GM23248 (cell line): ENCODE measurements at regions not wholly inside any gene's neighbourhood (a gene's known extent, or its start where the extent isn't known, plus 50 kb on each side); places are given as distances from the start of the nearest gene placed in this dataset.

Experiments
- DNase-seq: peaks from one replicate; pipeline ENCODE4 v3.0.0-alpha.2; 2015
- H2AFZ ChIP-seq: fragments of 200-600 bp; sonication (generic); 2 replicates; pipeline ENCODE4 v1.6.1; 2016; ENCODE audit warnings: antibody characterized with exemption
- H3F3A ChIP-seq: fragments of 200-600 bp; sonication (generic); 2 replicates; pipeline ENCODE4 v1.6.1; 2016; ENCODE audit warnings: mild to moderate bottlenecking, antibody characterized with exemption, mixed run types; ENCODE audit not compliant: insufficient read depth
- H3K27ac ChIP-seq: fragments of 200-600 bp; sonication (generic); 2 replicates; pipeline ENCODE4 v1.5.1; 2016; ENCODE audit warnings: mild to moderate bottlenecking
- H3K27me3 ChIP-seq: fragments of 200-600 bp; sonication (generic); replicated peaks from 2 replicates; pipeline ENCODE4 v1.6.1; 2016; ENCODE audit warnings: mild to moderate bottlenecking; ENCODE audit not compliant: insufficient read depth
- H3K36me3 ChIP-seq: fragments of 200-600 bp; sonication (generic); 2 replicates; pipeline ENCODE4 v1.6.1; 2016; ENCODE audit warnings: low read depth, mild to moderate bottlenecking
- H3K4me1 ChIP-seq: fragments of 200-600 bp; sonication (generic); 2 replicates; pipeline ENCODE4 v1.6.1; 2016; ENCODE audit warnings: mild to moderate bottlenecking; ENCODE audit not compliant: insufficient read depth
- H3K4me2 ChIP-seq: fragments of 200-600 bp; sonication (generic); one replicate; pipeline ENCODE4 v1.6.1; 2016; ENCODE audit warnings: mild to moderate bottlenecking; ENCODE audit not compliant: unreplicated experiment
- H3K4me3 ChIP-seq: fragments of 200-600 bp; sonication (generic); 2 replicates; pipeline ENCODE4 v1.5.1; 2016; ENCODE audit warnings: mild to moderate bottlenecking
- H3K79me2 ChIP-seq: fragments of 200-600 bp; sonication (generic); 2 replicates; pipeline ENCODE4 v1.6.1; 2016; ENCODE audit warnings: mild to moderate bottlenecking; ENCODE audit not compliant: insufficient read depth
- H3K9ac ChIP-seq: fragments of 200-600 bp; sonication (generic); 2 replicates; pipeline ENCODE4 v1.6.1; 2016; ENCODE audit warnings: mild to moderate bottlenecking
- H3K9me2 ChIP-seq: fragments of 200-600 bp; sonication (generic); 2 replicates; pipeline ENCODE4 v1.6.1; 2016; ENCODE audit warnings: mixed run types, mild to moderate bottlenecking, moderate library complexity; ENCODE audit not compliant: insufficient read depth
- H3K9me3 ChIP-seq: fragments of 200-600 bp; sonication (generic); one replicate; pipeline ENCODE4 v1.6.1; 2017; ENCODE audit warnings: low read depth
- H4K20me1 ChIP-seq: fragments of 200-600 bp; sonication (generic); 2 replicates; pipeline ENCODE4 v1.6.0; 2016; ENCODE audit not compliant: insufficient read depth
- EZH2 ChIP-seq: fragments of 200-600 bp; sonication (generic); IDR thresholded peaks from 2 replicates; pipeline ENCODE4 v1.6.1; 2018; ENCODE audit warnings: antibody characterized with exemption, mild to moderate bottlenecking; ENCODE audit not compliant: insufficient read depth, poor library complexity, severe bottlenecking
- EZH2phosphoT487 ChIP-seq: fragments of 200-600 bp; sonication (generic); IDR thresholded peaks from 2 replicates; pipeline ENCODE4 v1.6.1; 2018; ENCODE audit warnings: antibody characterized with exemption, moderate library complexity, mild to moderate bottlenecking, low read depth; ENCODE audit not compliant: insufficient read depth
- WGBS, 2 experiments: methylation state at CpG; one replicate each; pipeline ENCODE4 v1.1.6; 2015 to 2017; ENCODE audit warnings: low lambda C conversion rate in 2 of 2, low coverage in 1 of 2; ENCODE audit errors: missing lambda C conversion rate in 2 of 2; 5-methylcytosine and 5-hydroxymethylcytosine counted together
- in situ Hi-C: fragments of 300-500 bp; cut with MboI; formaldehyde crosslinking; loops from 2 replicates; pipeline ENCODE4 v1.15.0; 2020

DNA sequence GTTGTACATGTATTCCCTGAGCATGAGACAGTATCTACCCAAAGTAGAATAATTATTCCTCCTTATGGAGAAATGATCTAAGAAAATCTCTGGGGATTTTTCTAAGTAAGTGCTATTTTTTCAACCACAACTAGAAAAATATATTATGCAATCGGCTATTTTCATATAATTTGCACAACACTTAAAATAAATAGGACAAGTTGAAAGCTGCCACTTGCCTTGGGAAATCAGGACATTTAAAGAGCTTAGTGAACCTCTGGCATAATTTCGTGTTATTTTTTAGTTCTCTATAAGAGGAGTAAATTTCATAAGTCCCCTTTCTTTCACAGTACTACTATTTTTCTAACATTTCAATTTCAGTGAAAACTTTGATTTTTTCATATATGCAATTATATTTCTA lies 672.1 kb downstream of the OTOL1 start:
- Histone ChIP-seq H3K27me3 (no peaks in the 10 kb centered on the region), H3K9me2 (no peaks in the 10 kb centered on the region; the same call in 1 of the 2 replicates), H4K20me1 (no peaks in the 10 kb centered on the region), H3K4me3 (no peak overlapping the region), H2AFZ (no peak overlapping the region), H3K4me2 (no peak overlapping the region), H3K9ac (no peak overlapping the region), H3F3A (peaks cover 4% of the 10 kb centered on the region; the same call in 1 of the 2 replicates), H3K9me3 (no peaks in the 10 kb centered on the region), H3K27ac (no peak overlapping the region), H3K79me2 (no peaks in the 10 kb centered on the region), H3K4me1 (peaks cover 17% of the 10 kb centered on the region), H3K36me3 (no peaks in the 10 kb centered on the region)
- no peak for DNase-seq
- TF ChIP-seq EZH2phosphoT487, result no peak
- TF ChIP-seq EZH2, result no peak
- 17 to 40% methylated on average over 2 of the region's 2 CpGs for WGBS, 2 experiments
- in situ Hi-C loops, result no loop called here

DNA sequence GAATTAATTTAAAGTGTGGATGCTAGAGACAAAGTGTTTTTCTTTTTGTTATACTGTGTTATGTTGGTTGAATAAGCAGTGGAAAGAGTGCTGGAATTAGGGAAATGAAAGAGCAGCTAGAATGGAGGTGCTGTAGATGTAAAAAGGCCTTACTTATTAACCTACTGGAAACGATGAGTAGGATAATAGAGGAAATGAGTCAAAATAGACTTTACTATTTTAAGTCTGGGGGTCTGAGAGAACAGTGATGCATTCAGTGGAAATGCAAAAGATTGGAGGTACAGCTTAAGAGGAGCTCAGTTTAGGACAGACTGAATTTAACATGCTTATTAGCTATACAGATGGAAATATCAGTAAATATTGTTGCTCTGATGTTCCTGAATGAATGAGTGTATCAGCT lies 674.0 kb downstream of the OTOL1 start:
- no peaks in the 10 kb centered on the region for H3K27me3 ChIP-seq
- no peaks in the 10 kb centered on the region for H3K79me2 ChIP-seq
- H4K20me1 ChIP-seq, result no peaks in the 10 kb centered on the region
- peaks cover 4% of the 10 kb centered on the region; the same call in 1 of the 2 replicates for H3F3A ChIP-seq
- peak; percentile 13 for DNase-seq
- no peak overlapping the region for H3K9ac ChIP-seq
- peak overlapping the region; percentile 15; the same call in 1 of the 2 replicates for H2AFZ ChIP-seq
- H3K9me3 ChIP-seq, result no peaks in the 10 kb centered on the region
- in situ Hi-C loops, result no loop called here
- no peak overlapping the region for H3K4me3 ChIP-seq
- TF ChIP-seq EZH2phosphoT487 (no peak), EZH2 (no peak)
- no peak overlapping the region for H3K4me2 ChIP-seq
- H3K36me3 ChIP-seq, result no peaks in the 10 kb centered on the region
- no peaks in the 10 kb centered on the region; the same call in 1 of the 2 replicates for H3K9me2 ChIP-seq
- H3K27ac ChIP-seq, result no peak overlapping the region
- H3K4me1 ChIP-seq, result peaks cover 16% of the 10 kb centered on the region
- 33 to 37% methylated on average over 1 of the region's 1 CpG for WGBS, 2 experiments

DNA sequence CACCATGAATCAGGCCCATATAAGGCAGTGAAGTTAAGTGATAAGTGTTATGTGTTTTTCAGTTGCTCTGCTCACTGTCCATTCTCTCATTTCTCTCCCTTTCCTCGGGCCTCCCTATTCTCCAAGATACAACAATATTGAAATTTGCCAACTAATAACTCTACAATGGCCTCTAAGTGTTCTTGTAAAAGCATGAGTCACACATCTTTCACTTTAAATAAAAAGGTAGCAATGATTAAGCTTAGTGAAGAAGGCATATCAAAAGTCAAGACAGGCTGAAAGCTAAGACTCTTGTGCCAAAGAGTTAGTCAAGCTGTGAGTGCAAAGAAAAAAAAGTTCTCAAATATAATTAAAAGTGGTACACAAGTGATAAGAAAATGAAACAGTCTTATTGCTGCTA lies 675.4 kb downstream of the OTOL1 start:
- H3K9ac ChIP-seq, result no peak overlapping the region
- H3F3A ChIP-seq, result peaks cover under 1% of the 10 kb centered on the region; the same call in 1 of the 2 replicates
- no peak overlapping the region for H3K4me2 ChIP-seq
- peaks cover 2% of the 10 kb centered on the region; the same call in 1 of the 2 replicates for H3K4me1 ChIP-seq
- in situ Hi-C loops, result no loop called here
- H2AFZ ChIP-seq, result no peak overlapping the region
- H3K36me3 ChIP-seq, result no peaks in the 10 kb centered on the region
- H3K9me3 ChIP-seq, result no peaks in the 10 kb centered on the region
- no peaks in the 10 kb centered on the region; the same call in 1 of the 2 replicates for H3K9me2 ChIP-seq
- no peak overlapping the region for H3K4me3 ChIP-seq
- TF ChIP-seq EZH2, result no peak
- no peak for TF ChIP-seq EZH2phosphoT487
- no peaks in the 10 kb centered on the region for H3K27me3 ChIP-seq
- 47 to 63% methylated on average over 1 of the region's 1 CpG for WGBS, 2 experiments
- H4K20me1 ChIP-seq, result no peaks in the 10 kb centered on the region
- DNase-seq, result no peak
- H3K79me2 ChIP-seq, result no peaks in the 10 kb centered on the region
- H3K27ac ChIP-seq, result no peak overlapping the region

GRCh38 chr3:162175145-162175544 lies 678.5 kb downstream of the OTOL1 start:
- Histone ChIP-seq H3K4me1 (no peaks in the 10 kb centered on the region), H3K9me3 (no peaks in the 10 kb centered on the region), H3K4me2 (no peak overlapping the region), H2AFZ (no peak overlapping the region), H3K9me2 (no peaks in the 10 kb centered on the region), H3K27ac (no peak overlapping the region), H3F3A (no peaks in the 10 kb centered on the region), H3K27me3 (no peaks in the 10 kb centered on the region), H4K20me1 (no peaks in the 10 kb centered on the region), H3K4me3 (no peak overlapping the region), H3K9ac (no peak overlapping the region), H3K36me3 (no peaks in the 10 kb centered on the region), H3K79me2 (no peaks in the 10 kb centered on the region)
- DNase-seq, result no peak
- in situ Hi-C loops, result no loop called here
- TF ChIP-seq EZH2phosphoT487 (no peak), EZH2 (no peak)
- WGBS, 2 experiments, result 68 to 74% methylated on average over 4 of the region's 4 CpGs

GRCh38 chr3:162175878-162176277 lies 679.3 kb downstream of the OTOL1 start:
- H3K9ac ChIP-seq, result no peak overlapping the region
- in situ Hi-C loops, result no loop called here
- no peak overlapping the region for H2AFZ ChIP-seq
- WGBS, 2 experiments, result 47 to 51% methylated on average over 3 of the region's 3 CpGs
- H3K36me3 ChIP-seq, result no peaks in the 10 kb centered on the region
- H3K4me2 ChIP-seq, result no peak overlapping the region
- no peaks in the 10 kb centered on the region for H3K27me3 ChIP-seq
- no peaks in the 10 kb centered on the region for H3K79me2 ChIP-seq
- no peaks in the 10 kb centered on the region for H3F3A ChIP-seq
- no peaks in the 10 kb centered on the region for H3K4me1 ChIP-seq
- H3K27ac ChIP-seq, result no peak overlapping the region
- H3K9me2 ChIP-seq, result no peaks in the 10 kb centered on the region
- no peak for DNase-seq
- H4K20me1 ChIP-seq, result no peaks in the 10 kb centered on the region
- no peak overlapping the region for H3K4me3 ChIP-seq
- H3K9me3 ChIP-seq, result no peaks in the 10 kb centered on the region
- TF ChIP-seq EZH2phosphoT487, result no peak
- TF ChIP-seq EZH2, result no peak
